ENCODE measurements at regions not wholly inside any gene's neighbourhood (a gene's known extent, or its start where the extent isn't known, plus 50 kb on each side); places are given as distances from the start of the nearest gene placed in this dataset.
"Not testable (repeated sequence)": the region's sequence is repeated elsewhere in the genome, so short reads cannot be mapped to it uniquely, and the experiment has no call there.

GRCh38 chr9:31323726-31324444 is 1060.6 kb upstream of the ACO1 start:
- DNase-seq (no peak), ATAC-seq (no peak)
- Histone ChIP-seq H3K4me3 (no peak overlapping the region), H3K27ac (peak overlapping the region in 1 of 12 donors; percentile 59), H3K4me1 (no peaks in the 10 kb centered on the region), H3K27me3 (no peaks in the 10 kb centered on the region), H3K9me3 (no peaks in the 10 kb centered on the region), H3K36me3 (no peaks in the 10 kb centered on the region)
- TF ChIP-seq CTCF (IDR thresholded peaks at IDR 0.05) (no peak), POLR2A (IDR thresholded peaks at IDR 0.05) (no peak)
- intact Hi-C loops (cut with DNase I) = loop anchor here in 2 of 10 donors (10.0 kb wide), 2 partner anchors 59 to 61 kb away; no protein-coding TSS in a partner anchor
- 62 to 77% (median 66%) methylated on average over 2 of the region's 2 CpGs for WGBS, 4 donors

- Histone ChIP-seq H3K27me3 (no peaks in the 10 kb centered on the region), H3K9me3 (no peaks in the 10 kb centered on the region), H3K4me1 (no peaks in the 10 kb centered on the region), H3K27ac (no peak overlapping the region), H3K4me3 (no peak overlapping the region), H3K36me3 (no peaks in the 10 kb centered on the region)
- no peak for ATAC-seq
- peak in 1 of 5 donors; percentile 55 for DNase-seq
- intact Hi-C loops (cut with DNase I) = loop anchor here in 2 of 10 donors (10.0 kb wide), 2 partner anchors 59 to 61 kb away; no protein-coding TSS in a partner anchor
- TF ChIP-seq POLR2A (IDR thresholded peaks at IDR 0.05) (no peak), CTCF (IDR thresholded peaks at IDR 0.05) (no peak)
- 76 to 91% (median 88%) methylated on average over 6 of the region's 6 CpGs for WGBS, 4 donors
Measured at GRCh38 chr9:31325778-31326177, 1058.7 kb upstream of the ACO1 start.

- H3K4me3 ChIP-seq, H3K27ac ChIP-seq, DNase-seq, H3K36me3 ChIP-seq, H3K4me1 ChIP-seq, ATAC-seq, H3K9me3 ChIP-seq, H3K27me3 ChIP-seq: not testable (repeated sequence)
- intact Hi-C loops (cut with DNase I) = loop anchor here in 2 of 10 donors (10.0 kb wide), 2 partner anchors 58 to 62 kb away; no protein-coding TSS in a partner anchor
- WGBS, 4 donors = 90 to 93% (median 92%) methylated on average over 12 of the region's 12 CpGs
Measured at GRCh38 chr9:31326883-31327282, 1057.6 kb upstream of the ACO1 start.

- peak in 1 of 4 donors; percentile 15 for ATAC-seq
- peaks cover 0 to 7% (median 0%) of the 10 kb centered on the region in 12 donors for H3K9me3 ChIP-seq
- TF ChIP-seq POLR2A (IDR thresholded peaks at IDR 0.05) = no peak
- no peak for TF ChIP-seq CTCF (IDR thresholded peaks at IDR 0.05)
- no peak for DNase-seq
- peak overlapping the region in 5 of 12 donors; percentile 2 to 45 (median 24) for H3K27ac ChIP-seq
- no peak overlapping the region for H3K4me3 ChIP-seq
- H3K36me3 ChIP-seq = no peaks in the 10 kb centered on the region
- 65 to 83% (median 71%) methylated on average over 1 to 6 of the region's 6 CpGs for WGBS, 4 donors
- peaks cover 0 to 18% (median 6%) of the 10 kb centered on the region in 12 donors for H3K4me1 ChIP-seq
- no peaks in the 10 kb centered on the region for H3K27me3 ChIP-seq
- intact Hi-C loops (cut with DNase I) = no loop called here
Measured at GRCh38 chr9:31334837-31335528, 1049.5 kb upstream of the ACO1 start.
